PC-3 (cell line): ENCODE measurements at regions not wholly inside any gene's neighbourhood (a gene's known extent, or its start where the extent isn't known, plus 50 kb on each side); places are given as distances from the start of the nearest gene placed in this dataset.
"Not testable (repeated sequence)": the region's sequence is repeated elsewhere in the genome, so short reads cannot be mapped to it uniquely, and the experiment has no call there.

ENCODE experiments used
- ATAC-seq: fragments of 200-7000 bp; cut with Tn5 transposase; 2 replicates; pipeline ENCODE4 v1.9.1; 2020; ENCODE audit warnings: mild to moderate bottlenecking, moderate library complexity
- BruUV-seq: library from RNA; stranded (reverse); fragments of 400-500 nt; replicated peaks from 2 replicates; lab custom pipeline; 2021; lab: Mats Ljungman, UMichigan
- CTCF ChIA-PET: fragments of 300-600 bp; sonication (Branson Sonifier 250); formaldehyde crosslinking; loops from one replicate; lab custom pipeline; 2022; ENCODE audit warnings: antibody characterized with exemption; lab: Charles Lee
- POLR2A ChIA-PET: fragments of 300-600 bp; sonication (Branson Sonifier 250); formaldehyde crosslinking; loops from one replicate; lab custom pipeline; 2022; ENCODE audit warnings: antibody characterized with exemption; ENCODE audit not compliant: unreplicated experiment; lab: Charles Lee
- DNase-seq: peaks from one replicate; pipeline ENCODE4 v3.0.0-alpha.2; 2015
- H2AFZ ChIP-seq: fragments of 300-600 bp; sonication (generic); 2 replicates; pipeline ENCODE4 v1.6.0; 2016; ENCODE audit warnings: antibody characterized with exemption, low read length
- H3F3A ChIP-seq: fragments of 300-600 bp; sonication (generic); one replicate; pipeline ENCODE4 v1.6.0; 2017; ENCODE audit warnings: antibody characterized with exemption, low read length, control low read depth, mild to moderate bottlenecking; ENCODE audit not compliant: unreplicated experiment
- H3K27ac ChIP-seq: fragments of 300-600 bp; sonication (generic); 2 replicates; pipeline ENCODE4 v1.5.1; 2016; ENCODE audit warnings: mild to moderate bottlenecking, low read length
- H3K27me3 ChIP-seq: fragments of 300-600 bp; sonication (generic); 2 replicates; pipeline ENCODE4 v1.6.1; 2016; ENCODE audit warnings: low read length, mixed read lengths
- H3K36me3 ChIP-seq: fragments of 300-600 bp; sonication (generic); 2 replicates; pipeline ENCODE4 v1.6.1; 2016; ENCODE audit warnings: low read depth, mixed run types, low read length, mixed read lengths
- H3K4me1 ChIP-seq: fragments of 300-600 bp; sonication (generic); 2 replicates; pipeline ENCODE4 v1.5.1; 2016; ENCODE audit warnings: low read length; ENCODE audit not compliant: insufficient read depth
- H3K4me2 ChIP-seq: fragments of 300-600 bp; sonication (generic); 2 replicates; pipeline ENCODE4 v1.6.0; 2016; ENCODE audit warnings: low read length
- H3K4me3 ChIP-seq: fragments of 300-600 bp; sonication (generic); 2 replicates; pipeline ENCODE4 v1.5.1; 2016; ENCODE audit warnings: mild to moderate bottlenecking, low read length, mixed read lengths
- H3K79me2 ChIP-seq: fragments of 300-600 bp; sonication (generic); 2 replicates; pipeline ENCODE4 v1.6.1; 2017; ENCODE audit warnings: low read length, mixed read lengths
- H3K9ac ChIP-seq: fragments of 300-600 bp; sonication (generic); 2 replicates; pipeline ENCODE4 v1.6.0; 2016; ENCODE audit warnings: mild to moderate bottlenecking, low read length
- H3K9me2 ChIP-seq: fragments of 300-600 bp; sonication (generic); replicated peaks from 2 replicates; pipeline ENCODE4 v1.6.1; 2016; ENCODE audit warnings: mixed run types, low read length, mixed read lengths
- H3K9me3 ChIP-seq: fragments of 300-600 bp; sonication (generic); 2 replicates; pipeline ENCODE4 v1.6.1; 2016; ENCODE audit warnings: low read length, mixed read lengths
- H4K20me1 ChIP-seq: fragments of 300-600 bp; sonication (generic); 2 replicates; pipeline ENCODE4 v1.6.1; 2016; ENCODE audit warnings: low read length, mixed read lengths
- CTCF ChIP-seq: fragments of 300-600 bp; sonication (generic); conservative IDR thresholded peaks from 2 replicates; pipeline ENCODE4 v1.5.1; 2017; ENCODE audit warnings: antibody characterized with exemption, low read depth, mild to moderate bottlenecking, low read length
- EZH2 ChIP-seq: fragments of 300-600 bp; sonication (generic); IDR thresholded peaks from one replicate; pipeline ENCODE4 v1.6.1; 2017; ENCODE audit warnings: antibody characterized with exemption, mild to moderate bottlenecking, low read length; ENCODE audit not compliant: unreplicated experiment
- EZH2phosphoT487 ChIP-seq: fragments of 300-600 bp; sonication (generic); IDR thresholded peaks from 2 replicates; pipeline ENCODE4 v1.6.1; 2018; ENCODE audit warnings: mild to moderate bottlenecking, antibody characterized with exemption, low read length, borderline replicate concordance
- intact Hi-C: fragments of 100-400 bp; cut with micrococcal nuclease; formaldehyde crosslinking; loops from 2 replicates; pipeline ENCODE4 v1.9.0; 2023

DNA sequence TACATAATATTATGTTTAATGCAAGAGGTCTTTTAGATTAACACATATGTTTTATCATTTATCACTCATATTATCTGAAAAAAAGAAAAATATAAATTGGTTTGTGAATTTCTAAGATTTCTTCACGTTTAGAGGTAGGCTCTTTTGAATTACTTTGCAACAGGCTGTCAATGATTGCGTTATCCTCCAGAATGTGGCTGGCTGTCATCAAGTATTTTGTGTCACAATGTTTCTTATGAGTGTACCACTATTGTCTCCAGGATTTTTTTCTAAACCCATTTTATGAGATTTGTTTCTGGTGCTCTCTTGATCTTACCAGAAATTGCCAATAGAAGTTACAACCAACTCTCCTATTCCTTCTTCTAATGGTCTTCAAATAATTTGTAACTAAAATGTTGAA is 307.9 kb downstream of the DMAC1 start:
- H3K9ac ChIP-seq: no peak overlapping the region
- no peaks in the 10 kb centered on the region for H3F3A ChIP-seq
- H3K79me2 ChIP-seq: no peaks in the 10 kb centered on the region
- POLR2A ChIA-PET: no interaction called here
- no peaks in the 10 kb centered on the region for H4K20me1 ChIP-seq
- DNase-seq (no peak), ATAC-seq (no peak)
- no peak overlapping the region for H3K27ac ChIP-seq
- no peak overlapping the region for H2AFZ ChIP-seq
- TF ChIP-seq EZH2: no peak
- no peak for TF ChIP-seq CTCF
- TF ChIP-seq EZH2phosphoT487: no peak
- H3K9me3 ChIP-seq: no peaks in the 10 kb centered on the region
- H3K4me3 ChIP-seq: no peak overlapping the region
- H3K36me3 ChIP-seq: no peaks in the 10 kb centered on the region
- no peaks in the 10 kb centered on the region for H3K27me3 ChIP-seq
- H3K4me2 ChIP-seq: no peak overlapping the region
- BruUV-seq: no TSS peak
- CTCF ChIA-PET: no interaction called here
- intact Hi-C loops: no loop called here
- no peaks in the 10 kb centered on the region for H3K4me1 ChIP-seq
- H3K9me2 ChIP-seq: no peaks in the 10 kb centered on the region

DNA sequence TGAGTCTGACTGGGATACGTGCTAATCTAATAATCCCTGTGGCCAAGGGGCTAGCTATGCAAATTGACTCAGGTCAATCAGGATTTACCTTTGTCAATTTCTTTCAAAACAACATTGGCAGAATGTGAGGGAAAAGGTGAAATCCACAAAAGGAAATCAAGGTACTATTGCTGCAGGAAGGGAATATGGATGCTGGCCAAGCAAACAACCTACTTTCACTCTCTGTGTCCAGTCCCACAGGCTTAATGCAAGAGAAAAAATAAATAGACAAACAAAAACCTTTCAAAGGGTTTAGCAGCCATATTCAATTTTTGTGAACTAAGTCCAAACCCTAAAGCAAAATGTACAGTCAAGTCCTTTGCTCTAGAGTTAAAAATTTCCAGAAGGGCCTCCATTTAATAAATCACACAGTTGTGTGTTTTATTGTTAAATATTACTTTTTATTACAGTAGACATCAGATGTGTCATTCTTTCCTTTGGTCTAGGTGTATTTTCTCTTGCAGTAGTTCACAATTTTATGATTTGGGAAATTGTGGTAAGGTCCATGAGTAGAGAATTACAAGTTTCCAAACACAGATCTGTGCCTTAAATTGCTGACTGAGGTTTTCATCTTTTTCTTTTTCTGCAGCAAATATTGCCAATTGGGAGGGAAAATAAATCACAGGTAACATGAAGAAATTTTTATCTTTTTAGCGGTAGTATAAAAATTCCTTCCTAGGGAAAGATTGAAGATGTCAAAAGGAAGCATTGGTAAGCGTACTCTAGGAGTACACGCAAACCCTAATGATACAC is 309.1 kb downstream of the DMAC1 start:
- ATAC-seq: no peak
- ChIA-PET CTCF (no interaction called here), POLR2A (no interaction called here)
- no peaks in the 10 kb centered on the region for H3K79me2 ChIP-seq
- no peak overlapping the region for H3K4me3 ChIP-seq
- intact Hi-C loops: no loop called here
- no peaks in the 10 kb centered on the region for H3K9me3 ChIP-seq
- DNase-seq: no peak
- no peaks in the 10 kb centered on the region for H3K36me3 ChIP-seq
- H3F3A ChIP-seq: no peaks in the 10 kb centered on the region
- TF ChIP-seq EZH2phosphoT487: no peak
- H3K27me3 ChIP-seq: no peaks in the 10 kb centered on the region
- no peak overlapping the region for H3K27ac ChIP-seq
- BruUV-seq: no TSS peak
- no peaks in the 10 kb centered on the region for H4K20me1 ChIP-seq
- no peak overlapping the region for H3K9ac ChIP-seq
- H2AFZ ChIP-seq: no peak overlapping the region
- H3K4me1 ChIP-seq: no peaks in the 10 kb centered on the region
- H3K4me2 ChIP-seq: no peak overlapping the region
- no peaks in the 10 kb centered on the region for H3K9me2 ChIP-seq

DNA sequence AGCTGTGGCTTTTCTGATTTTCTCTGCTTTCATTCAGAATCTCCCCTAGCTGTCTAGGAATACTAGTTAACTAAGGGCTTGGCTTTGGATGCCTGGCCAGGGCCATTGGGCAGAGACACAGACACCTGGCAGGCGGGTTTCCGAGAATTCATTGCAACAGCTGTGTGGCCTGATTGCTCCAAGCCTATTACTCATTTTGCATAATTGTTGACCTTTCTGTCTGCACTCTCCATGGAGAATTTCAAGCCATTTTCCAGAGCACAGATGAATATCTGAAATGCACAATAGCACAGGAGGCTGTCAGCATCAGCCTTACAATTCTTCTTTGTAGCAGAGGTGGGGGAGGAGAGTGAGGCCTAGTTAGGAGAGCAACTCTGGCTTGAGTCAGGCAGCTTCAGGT is 310.5 kb downstream of the DMAC1 start:
- POLR2A ChIA-PET: no interaction called here
- ATAC-seq (no peak), DNase-seq (no peak)
- Histone ChIP-seq H3K27ac (no peak overlapping the region), H3K9ac (no peak overlapping the region), H3K36me3 (no peaks in the 10 kb centered on the region), H3K79me2 (no peaks in the 10 kb centered on the region), H3K4me3 (no peak overlapping the region), H2AFZ (no peak overlapping the region), H3K9me3 (no peaks in the 10 kb centered on the region), H3K4me2 (no peak overlapping the region), H3K9me2 (no peaks in the 10 kb centered on the region), H3K27me3 (no peaks in the 10 kb centered on the region), H3K4me1 (no peaks in the 10 kb centered on the region), H4K20me1 (no peaks in the 10 kb centered on the region), H3F3A (no peaks in the 10 kb centered on the region)
- no TSS peak for BruUV-seq
- intact Hi-C loops: no loop called here
- CTCF ChIA-PET: no interaction called here
- TF ChIP-seq CTCF (no peak), EZH2phosphoT487 (no peak), EZH2 (no peak)

GRCh38 chr9:7484014-7484413 is 315.6 kb downstream of the DMAC1 start:
- DNase-seq, H3K27me3 ChIP-seq, intact Hi-C loops, H3K4me2 ChIP-seq, H3K36me3 ChIP-seq, CTCF ChIA-PET, H3K9me2 ChIP-seq, H3K9me3 ChIP-seq, BruUV-seq, H2AFZ ChIP-seq, POLR2A ChIA-PET, H3K27ac ChIP-seq, H3K79me2 ChIP-seq, H3K4me1 ChIP-seq, H3K4me3 ChIP-seq, H3K9ac ChIP-seq, H3F3A ChIP-seq, ATAC-seq, H4K20me1 ChIP-seq: not testable (repeated sequence)
